ENCODE measurements at regions not wholly inside any gene's neighbourhood (a gene's known extent, or its start where the extent isn't known, plus 50 kb on each side); places are given as distances from the start of the nearest gene placed in this dataset.

DNA sequence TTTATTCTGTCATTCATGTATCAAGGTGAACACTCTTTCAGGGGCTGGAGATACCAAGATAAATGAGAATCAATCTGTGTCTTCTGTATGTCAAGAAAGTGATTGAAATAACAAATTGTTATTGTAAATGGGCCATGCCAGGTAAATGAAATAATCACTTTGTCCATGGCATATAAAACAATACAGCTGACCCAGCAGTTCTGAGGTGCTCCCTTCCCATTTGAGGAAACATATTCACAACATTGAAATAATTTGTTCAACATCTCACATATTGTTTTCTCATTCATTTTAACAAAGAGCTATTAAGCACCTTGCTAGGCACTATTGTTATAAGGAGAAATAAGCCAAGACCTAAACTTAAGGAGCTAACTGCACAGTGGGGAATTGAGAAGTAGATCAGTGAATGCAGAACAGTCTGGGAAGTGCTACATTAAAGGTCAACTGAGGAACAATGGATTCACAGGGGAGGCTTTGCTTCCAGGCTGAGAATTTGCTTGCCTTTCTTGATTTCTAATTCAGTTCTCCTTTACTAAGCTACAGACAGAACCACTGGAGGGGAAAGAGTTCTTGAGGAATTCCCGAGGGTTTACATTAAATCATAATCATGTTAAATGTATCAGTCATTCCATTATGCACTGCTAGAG is 806.3 kb upstream of the ARPP21 start:
- no peak for DNase-seq
- no peaks in the 10 kb centered on the region for H3K9me3 ChIP-seq
- H3K36me3 ChIP-seq (ENCODE audit: low read depth, missing control alignments): no peaks in the 10 kb centered on the region
- no peaks in the 10 kb centered on the region for H3K4me1 ChIP-seq
- intact Hi-C loops (cut with DNase I; ENCODE audit: low total_unique reads): no loop called here
- no peak overlapping the region for H3K4me3 ChIP-seq
- H3K27me3 ChIP-seq: no peaks in the 10 kb centered on the region
- 63 to 78% methylated on average over 1 of the region's 1 CpG for WGBS, 2 donors
- H3K27ac ChIP-seq: no peak overlapping the region
- TF ChIP-seq POLR2A (IDR thresholded peaks at IDR 0.05): no peak

DNA sequence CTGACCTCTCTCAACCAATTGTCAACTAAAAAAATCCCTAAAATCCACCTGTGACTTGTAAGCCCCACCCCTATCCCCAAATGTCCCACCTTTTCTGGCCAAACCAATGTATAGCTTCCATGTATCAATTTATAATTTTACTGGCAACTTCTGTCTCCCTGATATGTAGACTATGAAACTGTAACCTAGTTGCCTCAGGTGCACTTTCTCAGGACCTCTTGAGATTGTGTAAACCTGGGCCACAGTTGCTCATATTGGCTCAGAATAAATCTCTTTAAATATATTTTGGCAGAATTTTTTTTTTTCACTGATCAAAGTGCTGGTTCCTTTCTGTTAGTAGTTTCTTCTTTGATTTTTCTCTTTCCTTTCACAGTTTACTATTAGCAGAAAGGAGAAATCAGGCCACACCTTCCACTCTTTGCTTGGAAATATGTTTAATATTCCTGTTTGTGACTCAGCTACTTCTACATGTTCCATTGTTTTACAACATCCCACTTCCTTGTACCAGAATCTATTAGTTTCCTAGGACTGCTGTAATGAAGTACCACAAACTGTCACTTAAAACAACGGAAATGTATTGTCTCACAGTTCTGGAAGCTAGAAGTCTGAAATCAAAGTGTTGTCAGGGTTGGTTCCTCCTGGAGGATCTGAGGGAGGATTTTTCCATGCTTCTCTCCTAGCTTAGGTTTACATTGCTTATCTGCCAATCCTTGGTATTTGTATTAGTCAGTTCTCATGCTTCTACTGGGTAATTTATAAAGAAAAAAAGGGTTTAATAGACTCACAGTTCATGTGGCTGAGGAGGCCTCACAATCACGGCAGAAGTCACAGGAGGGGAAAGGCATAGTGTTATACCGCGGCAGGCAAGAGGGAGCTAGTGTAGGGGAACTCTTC is 801.2 kb upstream of the ARPP21 start:
- TF ChIP-seq, protein P1, sequence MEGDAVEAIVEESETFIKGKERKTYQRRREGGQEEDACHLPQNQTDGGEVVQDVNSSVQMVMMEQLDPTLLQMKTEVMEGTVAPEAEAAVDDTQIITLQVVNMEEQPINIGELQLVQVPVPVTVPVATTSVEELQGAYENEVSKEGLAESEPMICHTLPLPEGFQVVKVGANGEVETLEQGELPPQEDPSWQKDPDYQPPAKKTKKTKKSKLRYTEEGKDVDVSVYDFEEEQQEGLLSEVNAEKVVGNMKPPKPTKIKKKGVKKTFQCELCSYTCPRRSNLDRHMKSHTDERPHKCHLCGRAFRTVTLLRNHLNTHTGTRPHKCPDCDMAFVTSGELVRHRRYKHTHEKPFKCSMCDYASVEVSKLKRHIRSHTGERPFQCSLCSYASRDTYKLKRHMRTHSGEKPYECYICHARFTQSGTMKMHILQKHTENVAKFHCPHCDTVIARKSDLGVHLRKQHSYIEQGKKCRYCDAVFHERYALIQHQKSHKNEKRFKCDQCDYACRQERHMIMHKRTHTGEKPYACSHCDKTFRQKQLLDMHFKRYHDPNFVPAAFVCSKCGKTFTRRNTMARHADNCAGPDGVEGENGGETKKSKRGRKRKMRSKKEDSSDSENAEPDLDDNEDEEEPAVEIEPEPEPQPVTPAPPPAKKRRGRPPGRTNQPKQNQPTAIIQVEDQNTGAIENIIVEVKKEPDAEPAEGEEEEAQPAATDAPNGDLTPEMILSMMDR (IDR thresholded peaks at IDR 0.05): no peak
- TF ChIP-seq POLR2A (IDR thresholded peaks at IDR 0.05): no peak
- intact Hi-C loops (cut with DNase I; ENCODE audit: low total_unique reads): no loop called here
- Histone ChIP-seq H3K4me1 (no peaks in the 10 kb centered on the region), H3K27ac (no peak overlapping the region), H3K9me3 (no peaks in the 10 kb centered on the region), H3K27me3 (no peaks in the 10 kb centered on the region), H3K4me3 (no peak overlapping the region), H3K36me3 (ENCODE audit: low read depth, missing control alignments) (no peaks in the 10 kb centered on the region)
- no peak for DNase-seq
- 80% methylated on average over 4 of the region's 4 CpGs for WGBS, 2 donors

DNA sequence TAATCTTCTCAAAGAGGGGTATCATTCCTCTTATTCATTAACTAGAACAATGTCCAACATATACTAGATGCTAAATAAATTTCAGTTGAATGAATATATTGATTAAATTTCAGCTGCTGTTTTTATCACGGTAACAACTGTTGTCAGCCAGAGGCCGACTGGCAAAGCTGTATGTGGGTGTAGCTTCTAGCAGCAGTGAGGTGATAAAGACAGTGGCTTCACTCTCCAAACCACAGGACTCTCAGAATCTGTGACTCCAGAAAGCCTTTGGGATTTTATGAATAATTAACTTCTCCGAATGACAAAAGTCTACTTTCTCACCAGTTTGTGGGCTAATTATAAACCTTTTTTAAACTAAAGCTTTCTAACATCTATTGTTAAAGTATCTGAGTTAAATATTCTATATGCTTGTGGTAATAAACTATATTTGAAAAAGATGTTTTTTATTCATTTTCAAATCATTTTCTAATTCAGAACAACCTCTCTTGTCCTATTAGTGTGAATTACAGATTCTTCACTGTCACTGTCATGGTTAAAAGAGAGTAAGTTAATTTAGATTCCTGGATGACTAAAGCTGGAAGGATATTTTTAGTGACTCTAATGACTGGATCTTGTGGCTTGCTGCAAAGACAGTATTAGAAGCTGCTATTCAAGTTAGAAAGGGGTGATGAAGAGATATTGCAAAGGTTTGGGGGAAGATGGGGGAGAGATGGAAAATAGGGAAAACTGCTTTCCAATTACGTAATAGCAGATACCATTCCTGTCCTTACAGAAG is 796.4 kb upstream of the ARPP21 start:
- WGBS, 2 donors: 58 to 69% methylated on average over 4 of the region's 4 CpGs
- Histone ChIP-seq H3K27ac (no peak overlapping the region), H3K4me3 (no peak overlapping the region), H3K9me3 (no peaks in the 10 kb centered on the region), H3K27me3 (no peaks in the 10 kb centered on the region), H3K4me1 (no peaks in the 10 kb centered on the region), H3K36me3 (ENCODE audit: low read depth, missing control alignments) (no peaks in the 10 kb centered on the region)
- intact Hi-C loops (cut with DNase I; ENCODE audit: low total_unique reads): no loop called here
- DNase-seq: no peak
- TF ChIP-seq, protein P1 (IDR thresholded peaks at IDR 0.05): no peak
- TF ChIP-seq POLR2A (IDR thresholded peaks at IDR 0.05): no peak

DNA sequence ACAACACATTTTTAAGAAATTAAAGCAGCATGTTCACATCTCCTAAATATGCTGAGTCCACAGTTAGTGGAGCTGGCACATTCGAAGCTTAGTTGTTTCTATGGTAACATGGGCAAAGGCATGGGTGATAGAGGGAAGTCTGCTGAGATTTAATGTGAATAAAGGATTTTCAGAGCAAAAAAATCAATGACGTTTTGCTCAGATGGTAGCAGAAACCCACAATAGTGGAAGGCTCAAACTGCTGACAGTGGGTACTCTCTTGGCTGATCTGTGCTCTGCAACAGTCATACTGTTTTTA is 795.1 kb upstream of the ARPP21 start:
- DNase-seq: no peak
- H3K9me3 ChIP-seq: no peaks in the 10 kb centered on the region
- H3K36me3 ChIP-seq (ENCODE audit: low read depth, missing control alignments): no peaks in the 10 kb centered on the region
- WGBS, 2 donors: 60 to 71% methylated on average over 2 of the region's 2 CpGs
- no peak overlapping the region for H3K27ac ChIP-seq
- no peaks in the 10 kb centered on the region for H3K4me1 ChIP-seq
- TF ChIP-seq POLR2A (IDR thresholded peaks at IDR 0.05): no peak
- TF ChIP-seq, protein P1 (IDR thresholded peaks at IDR 0.05): no peak
- intact Hi-C loops (cut with DNase I; ENCODE audit: low total_unique reads): no loop called here
- H3K4me3 ChIP-seq: no peak overlapping the region
- H3K27me3 ChIP-seq: no peaks in the 10 kb centered on the region

DNA sequence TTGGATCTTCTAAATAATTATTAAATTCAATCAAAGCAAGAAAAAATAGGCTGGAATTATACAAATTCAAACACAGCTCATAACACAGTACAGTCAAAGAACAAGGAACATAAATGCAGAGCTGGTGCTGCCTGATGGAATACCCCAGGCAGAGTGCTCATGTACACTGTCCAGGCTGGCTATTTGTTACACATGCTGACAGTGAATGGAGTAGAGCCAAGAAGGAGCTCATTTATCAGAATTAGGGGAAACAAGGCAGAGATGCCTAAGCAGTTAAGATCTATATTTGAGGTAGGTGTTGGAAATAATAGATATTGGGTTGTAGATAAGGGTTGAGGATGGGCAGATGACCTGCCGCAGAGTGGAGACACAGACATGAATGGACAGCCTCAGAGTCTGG is 788.2 kb upstream of the ARPP21 start:
- WGBS, 2 donors: 93 to 100% methylated on average over 1 of the region's 1 CpG
- no peak for DNase-seq
- no peak for TF ChIP-seq POLR2A (IDR thresholded peaks at IDR 0.05)
- TF ChIP-seq, protein P1 (IDR thresholded peaks at IDR 0.05): no peak
- no peaks in the 10 kb centered on the region for H3K36me3 ChIP-seq (ENCODE audit: low read depth, missing control alignments)
- intact Hi-C loops (cut with DNase I; ENCODE audit: low total_unique reads): no loop called here
- no peak overlapping the region for H3K4me3 ChIP-seq
- no peaks in the 10 kb centered on the region for H3K4me1 ChIP-seq
- no peak overlapping the region for H3K27ac ChIP-seq
- H3K9me3 ChIP-seq: no peaks in the 10 kb centered on the region
- no peaks in the 10 kb centered on the region for H3K27me3 ChIP-seq
